ENCODE measurements at regions not wholly inside any gene's neighbourhood (a gene's known extent, or its start where the extent isn't known, plus 50 kb on each side); places are given as distances from the start of the nearest gene placed in this dataset.

DNA sequence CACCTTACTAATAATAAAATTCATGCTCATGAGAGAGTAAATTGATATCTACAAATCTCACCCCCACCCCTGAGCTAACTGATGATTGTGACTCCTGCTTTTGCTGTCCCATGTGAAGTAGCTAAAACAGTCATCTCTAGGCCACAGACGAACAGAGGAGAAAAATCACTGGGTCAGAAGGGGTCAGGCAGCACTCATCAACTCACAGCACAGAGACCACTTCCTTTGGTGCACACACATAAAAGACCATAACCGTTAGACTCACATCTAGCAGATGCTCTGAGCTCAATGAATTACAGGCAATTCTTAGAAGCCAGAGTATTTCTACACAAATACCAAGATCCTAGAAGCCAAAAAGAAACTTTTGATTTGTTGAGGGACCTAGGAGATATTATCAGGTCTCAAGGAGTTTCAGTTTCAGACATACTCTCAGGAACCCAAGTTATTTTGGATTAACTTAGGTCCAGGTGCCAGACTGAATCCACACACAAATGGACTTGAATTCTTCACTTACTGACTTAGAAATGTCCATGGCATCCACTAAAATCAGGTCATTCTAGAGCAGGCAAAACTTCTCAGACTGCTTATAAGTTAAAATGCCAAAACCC, 65.0 kb upstream of the TES start:
- DNase-seq (ENCODE audit: low read depth) = no peak

DNA sequence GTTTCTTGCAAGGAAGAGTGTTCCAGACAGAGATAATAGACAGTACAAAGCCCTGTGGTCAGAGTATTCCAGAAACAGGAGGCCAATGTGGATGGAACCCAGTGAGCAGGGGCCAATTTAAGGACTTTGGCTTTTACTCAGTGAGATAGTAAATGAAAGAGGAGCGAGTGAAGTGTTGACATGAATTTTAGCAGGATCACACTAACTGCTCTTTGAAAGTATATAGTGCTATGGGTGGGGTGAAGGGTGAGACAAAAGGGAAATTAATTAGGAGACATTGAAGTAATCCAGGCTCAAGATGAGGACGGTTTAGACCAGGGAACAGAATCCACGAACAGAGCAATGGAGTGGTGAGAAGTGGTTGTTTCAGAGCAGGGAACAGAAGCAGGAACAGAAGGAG, 62.2 kb upstream of the TES start:
- DNase-seq (ENCODE audit: low read depth) = no peak

DNA sequence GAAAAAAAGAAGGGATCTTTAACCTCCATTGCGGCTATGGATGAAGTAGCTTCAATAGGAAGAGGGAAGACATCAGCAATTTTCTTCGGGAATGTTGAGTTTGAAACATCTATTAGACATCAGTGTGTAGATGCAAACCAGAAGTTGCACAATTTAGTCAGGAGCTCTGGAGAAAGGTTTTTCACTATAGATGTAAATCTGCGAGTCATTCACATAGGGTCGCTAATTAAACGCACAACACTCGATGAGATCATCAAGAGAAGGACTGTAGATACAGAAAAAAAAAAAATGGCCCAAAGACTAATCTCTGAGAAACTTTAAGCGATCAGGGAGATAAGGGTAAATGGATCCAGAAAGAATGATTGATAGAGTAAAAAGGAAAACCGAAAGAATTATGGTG, 61.7 kb upstream of the TES start:
- DNase-seq (ENCODE audit: low read depth) = no peak

DNA sequence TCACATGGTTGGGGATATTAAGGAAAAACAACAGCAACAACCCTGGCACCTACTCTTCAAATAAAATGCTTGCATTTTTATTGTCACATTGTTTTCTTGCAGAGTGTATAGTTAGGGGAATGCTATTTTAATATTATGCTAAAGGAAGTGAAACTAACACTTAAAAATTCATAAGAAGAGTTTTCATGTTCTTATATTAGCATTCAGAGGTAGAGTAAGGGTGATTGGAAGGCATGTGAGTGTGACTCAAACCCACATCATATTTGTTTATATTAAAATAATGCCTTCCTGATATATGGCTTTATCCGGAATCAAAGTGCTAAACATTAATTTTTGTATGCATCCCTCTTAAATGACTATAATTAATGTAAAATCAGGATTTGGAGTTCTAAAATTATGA, 59.8 kb upstream of the TES start:
- no peak for DNase-seq (ENCODE audit: low read depth)

DNA sequence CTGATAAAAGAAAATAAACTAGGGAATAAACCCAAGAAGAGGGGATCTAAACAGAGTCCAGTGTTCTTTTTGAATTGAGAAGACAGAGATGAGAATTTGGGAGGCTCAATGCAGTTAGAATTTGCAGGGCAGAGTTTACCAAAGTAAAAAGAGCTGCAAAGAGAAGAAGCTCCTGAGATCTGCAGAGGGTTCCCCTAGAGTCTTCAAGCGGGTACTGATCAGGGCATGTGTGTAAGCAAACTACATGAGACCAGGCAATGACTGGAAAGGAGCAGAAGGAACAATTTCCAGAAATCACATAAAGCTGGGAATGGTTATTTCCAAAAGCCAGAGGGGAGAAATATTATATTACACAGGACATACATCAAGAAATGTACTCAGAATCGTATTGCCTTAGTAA, 58.1 kb upstream of the TES start:
- no peak for DNase-seq (ENCODE audit: low read depth)

DNA sequence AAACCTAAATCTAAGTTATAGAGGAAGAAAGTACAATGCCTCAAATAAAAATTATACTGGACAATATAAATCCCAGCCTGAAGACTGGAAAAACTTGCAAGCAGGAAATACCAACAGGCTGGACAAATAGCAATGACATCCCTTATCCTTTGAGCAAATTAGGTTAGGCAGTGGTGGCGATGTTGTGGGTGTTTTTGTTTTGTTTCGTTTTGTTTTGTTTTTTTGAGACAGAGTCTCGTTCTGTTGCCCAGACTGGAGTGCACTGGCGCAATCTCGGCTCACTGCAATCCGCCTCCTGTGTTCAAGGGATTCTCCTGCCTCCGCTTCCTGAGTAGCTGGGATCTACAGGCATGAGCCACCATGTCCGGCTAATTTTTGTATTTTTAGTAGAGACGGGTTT, 57.3 kb upstream of the TES start:
- DNase-seq (ENCODE audit: low read depth) = no peak

DNA sequence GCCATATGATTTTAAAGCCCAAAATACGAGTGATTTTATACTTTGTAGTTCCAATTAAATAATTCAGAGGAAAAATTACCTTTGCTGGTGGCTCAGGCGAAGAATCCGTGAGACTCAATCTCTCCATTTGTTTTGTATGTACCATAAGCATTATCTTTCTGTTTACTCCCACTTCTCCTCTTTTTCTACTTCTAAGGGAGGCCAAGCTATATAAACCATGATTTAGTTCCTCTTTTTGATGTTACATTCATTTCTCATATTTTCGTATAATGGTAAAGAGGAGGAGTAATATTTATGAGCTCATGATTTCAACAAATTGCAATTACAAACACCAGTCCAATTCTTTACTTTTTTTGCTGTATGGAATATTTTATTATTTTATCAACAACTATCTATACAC, 50.6 kb upstream of the TES start:
- no peak for DNase-seq (ENCODE audit: low read depth)

All from renal cortical epithelial cell (primary cell).